Stimulated activated naive CD8-positive, alpha-beta T cell treated with anti-CD3 and anti-CD28 coated beads, Interleukin-15, Interleukin-2, amounts not matched to agents 100 U/mL and 50 U/mL, for 24 hours (primary cell): ENCODE measurements at regions not wholly inside any gene's neighbourhood (a gene's known extent, or its start where the extent isn't known, plus 50 kb on each side); places are given as distances from the start of the nearest gene placed in this dataset.

ENCODE experiments used
- ATAC-seq: fragments of 150-1000 bp; cut with Tn5 transposase; one replicate; pipeline ENCODE4 v1.10.0; 2021
- DNase-seq: peaks from one replicate; pipeline ENCODE4 v3.0.0; 2021

GRCh38 chr20:16946097-16946496, 197.9 kb downstream of the OTOR start:
- ATAC-seq (no peak), DNase-seq (no peak)

DNA sequence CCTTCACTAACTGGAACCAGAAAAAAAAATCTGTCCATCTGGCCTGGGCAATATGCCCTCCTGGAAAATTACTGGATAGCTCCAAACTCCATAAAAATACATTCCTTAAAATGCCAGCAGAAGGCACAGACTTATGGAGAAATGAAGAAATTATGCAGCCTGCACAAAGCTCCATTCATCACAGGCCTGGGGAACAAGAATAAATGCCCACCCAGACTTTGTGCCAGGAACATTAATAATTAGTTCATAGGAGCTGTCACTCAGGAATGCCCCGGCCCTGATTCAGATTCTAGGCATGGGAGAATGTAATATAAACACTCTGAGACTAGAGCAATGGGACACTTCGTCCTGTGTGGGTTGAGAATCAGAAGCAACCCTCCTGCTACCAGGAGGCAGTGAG, 199.3 kb downstream of the OTOR start:
- DNase-seq (no peak), ATAC-seq (no peak)

DNA sequence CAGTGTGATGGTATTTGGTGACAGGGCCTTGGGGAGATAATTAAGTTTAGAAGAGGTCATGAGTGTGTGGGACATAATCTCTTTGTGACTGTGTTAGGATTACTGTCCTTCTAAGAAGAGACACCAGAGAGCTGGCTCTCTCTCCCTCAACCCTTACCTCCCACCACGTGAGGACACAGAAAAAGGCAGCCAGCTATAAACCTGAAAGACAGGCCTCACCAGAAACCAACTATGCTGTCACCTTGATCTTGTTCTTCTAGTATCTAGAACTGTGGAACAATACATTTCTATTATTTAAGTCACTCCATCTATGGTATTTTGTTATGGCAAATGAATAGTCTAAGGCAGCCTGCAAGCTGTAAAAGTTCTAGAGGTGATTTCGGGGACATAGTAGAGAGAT, 203.7 kb downstream of the OTOR start:
- DNase-seq (no peak), ATAC-seq (no peak)

DNA sequence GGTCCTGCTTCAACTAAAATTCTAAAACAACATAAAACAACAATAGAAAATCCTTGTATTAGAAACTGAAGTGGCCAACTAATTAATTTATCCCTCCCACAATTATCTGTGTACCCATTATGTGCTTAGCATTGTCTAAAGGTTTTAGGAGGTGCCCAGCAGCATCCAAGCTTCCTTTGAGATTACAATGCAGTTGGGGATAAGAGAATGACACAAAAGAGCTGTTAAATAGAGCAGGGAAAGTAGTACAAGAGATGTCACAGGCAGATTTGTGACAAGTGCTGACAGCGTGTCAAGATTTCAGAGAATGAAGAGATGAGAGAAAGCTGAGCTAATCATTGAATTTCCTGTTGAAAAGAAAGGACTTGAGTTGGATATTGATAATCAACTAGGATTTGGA, 204.8 kb downstream of the OTOR start:
- no peak for DNase-seq
- no peak for ATAC-seq

GRCh38 chr20:16953858-16954257, 205.7 kb downstream of the OTOR start:
- DNase-seq = no peak
- no peak for ATAC-seq

DNA sequence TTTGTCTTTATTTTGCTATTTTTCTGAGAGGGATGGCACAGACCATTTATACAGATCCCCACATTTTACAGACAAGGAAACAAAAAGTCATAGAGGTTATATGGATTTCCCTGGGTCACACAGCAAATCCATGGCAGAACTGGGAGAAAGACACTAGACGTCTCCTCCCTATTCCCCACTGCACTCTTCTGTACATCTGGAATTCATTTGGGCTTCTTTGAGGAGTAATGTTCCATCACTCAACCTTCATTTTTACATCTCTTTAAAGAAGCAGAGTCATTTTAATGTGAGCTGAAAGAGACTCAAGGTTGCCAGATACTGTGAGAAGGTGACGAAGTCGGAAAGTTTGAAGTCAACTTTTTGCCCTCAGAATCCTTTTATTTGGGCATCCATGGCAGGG, 207.3 kb downstream of the OTOR start:
- ATAC-seq = no peak
- no peak for DNase-seq

GRCh38 chr20:16955971-16956370, 207.8 kb downstream of the OTOR start:
- ATAC-seq = no peak
- DNase-seq = no peak

GRCh38 chr20:16965401-16965800, 217.2 kb downstream of the OTOR start:
- ATAC-seq = no peak
- no peak for DNase-seq

- ATAC-seq (no peak), DNase-seq (no peak)
Observed at GRCh38 chr20:16966276-16966880, 218.2 kb downstream of the OTOR start.

DNA sequence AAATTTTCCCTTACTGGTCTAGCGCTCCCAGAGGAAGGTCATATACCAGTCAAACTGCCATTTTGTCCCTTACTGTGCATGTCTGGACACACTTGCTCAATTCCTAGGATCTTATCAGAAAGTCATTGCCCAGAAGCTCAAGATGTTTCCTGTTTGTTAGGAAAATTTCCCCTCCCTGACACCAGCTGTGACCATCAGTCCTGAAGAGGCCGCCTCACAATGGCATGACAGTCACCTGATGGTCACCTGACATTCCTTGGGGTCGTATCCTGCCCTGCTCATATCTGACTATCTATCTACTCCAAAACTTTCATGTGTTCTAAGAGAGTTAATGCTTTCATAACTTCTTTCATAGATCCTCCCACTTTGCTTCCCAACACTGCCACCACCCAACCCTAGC, 219.9 kb downstream of the OTOR start:
- DNase-seq (no peak), ATAC-seq (no peak)

DNA sequence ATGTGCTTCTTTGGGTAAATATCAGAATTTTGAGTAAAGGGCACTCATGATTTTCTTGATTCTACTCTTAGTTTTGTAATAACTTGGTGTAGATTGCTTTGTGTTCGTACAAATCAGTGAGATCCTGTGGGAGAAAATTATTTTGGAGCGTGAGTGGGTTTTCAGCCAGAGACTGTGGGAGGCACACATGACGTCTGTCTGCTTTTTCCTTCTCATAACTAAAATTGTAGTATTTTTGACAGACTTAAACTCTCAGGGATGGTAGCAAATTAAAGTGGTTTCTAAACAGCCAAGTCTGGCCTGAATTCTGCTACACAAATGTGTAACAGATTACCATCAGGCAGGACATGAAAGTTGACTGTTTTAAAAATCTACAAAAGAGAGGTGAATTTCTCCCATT, 222.6 kb downstream of the OTOR start:
- DNase-seq = no peak
- no peak for ATAC-seq

DNA sequence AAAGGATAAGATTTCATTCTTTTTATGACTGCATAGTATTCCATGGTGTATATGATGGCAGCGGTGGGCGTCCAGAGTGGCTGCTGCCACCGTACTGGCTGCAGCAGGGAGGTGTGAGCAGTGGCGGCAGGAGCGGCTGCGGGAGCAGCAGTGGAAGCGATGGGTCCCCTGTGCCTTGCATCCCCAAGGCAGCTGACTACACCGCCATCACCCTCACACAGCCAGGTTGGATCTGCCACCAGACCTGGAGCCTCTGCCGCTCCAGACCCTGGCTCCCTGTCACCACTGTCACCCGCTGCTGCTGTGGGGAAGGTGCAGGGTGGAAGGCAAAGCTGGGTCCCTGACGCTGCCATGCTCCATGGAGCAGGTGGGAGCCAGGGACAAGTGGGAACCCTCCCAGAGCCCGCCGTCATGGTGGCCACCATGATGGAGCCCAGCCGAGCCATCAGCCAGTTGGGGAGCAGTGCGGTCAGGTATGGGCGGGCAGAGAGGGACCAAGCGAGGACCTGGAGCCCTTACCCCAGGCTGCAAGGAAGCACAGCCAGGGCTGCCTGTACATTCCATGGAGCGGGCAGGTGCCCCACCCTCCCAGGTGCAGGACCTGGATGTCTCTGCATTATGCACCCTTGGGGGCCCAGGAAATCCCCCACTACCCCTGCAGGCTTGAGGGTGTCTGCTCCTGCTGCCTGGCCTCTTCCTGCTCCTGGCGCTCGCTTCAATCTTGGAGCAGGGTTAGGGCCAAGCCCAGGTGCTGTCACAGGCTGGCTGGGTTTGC, 226.1 kb downstream of the OTOR start:
- DNase-seq (no peak), ATAC-seq (no peak)

DNA sequence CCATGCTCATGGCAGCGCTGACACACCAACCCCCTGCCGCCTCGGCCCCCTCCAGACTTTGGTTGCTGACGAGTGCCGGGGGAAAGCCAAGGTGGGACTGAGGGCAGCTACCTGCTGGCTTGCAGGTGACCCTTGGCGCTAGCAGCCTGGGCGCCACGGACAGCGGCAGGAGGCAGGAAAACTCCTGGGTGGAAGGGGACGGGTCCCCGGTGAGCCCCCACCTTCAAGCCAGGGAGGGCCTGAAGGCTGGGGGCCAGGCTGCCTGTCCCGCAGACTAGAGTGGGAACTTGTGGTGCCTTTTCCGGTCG, 226.7 kb downstream of the OTOR start:
- no peak for ATAC-seq

GRCh38 chr20:16975682-16976081, 227.5 kb downstream of the OTOR start:
- ATAC-seq = no peak
- no peak for DNase-seq

More for the DNA sequence above, 226.7 kb downstream of the OTOR start:
- no peak for DNase-seq

DNA sequence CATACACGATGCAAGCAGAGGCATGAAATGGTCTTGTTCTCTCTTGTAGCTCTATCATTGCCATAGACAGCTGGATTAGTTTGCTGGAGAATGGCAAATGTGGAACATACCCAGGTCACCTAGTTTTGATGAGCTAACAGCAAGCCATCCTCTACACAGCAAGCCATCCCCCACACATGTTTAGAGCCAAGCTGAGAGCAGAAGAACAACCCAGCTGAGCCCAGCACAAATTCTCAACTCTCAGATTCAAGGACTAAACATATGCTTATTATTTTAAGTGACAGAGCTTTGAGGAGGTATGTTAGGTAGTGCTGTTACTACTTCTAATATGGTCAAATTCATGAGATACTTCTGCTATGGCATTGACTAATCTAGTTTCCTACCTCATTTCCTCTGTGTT, 230.3 kb downstream of the OTOR start:
- ATAC-seq = no peak
- DNase-seq = no peak

DNA sequence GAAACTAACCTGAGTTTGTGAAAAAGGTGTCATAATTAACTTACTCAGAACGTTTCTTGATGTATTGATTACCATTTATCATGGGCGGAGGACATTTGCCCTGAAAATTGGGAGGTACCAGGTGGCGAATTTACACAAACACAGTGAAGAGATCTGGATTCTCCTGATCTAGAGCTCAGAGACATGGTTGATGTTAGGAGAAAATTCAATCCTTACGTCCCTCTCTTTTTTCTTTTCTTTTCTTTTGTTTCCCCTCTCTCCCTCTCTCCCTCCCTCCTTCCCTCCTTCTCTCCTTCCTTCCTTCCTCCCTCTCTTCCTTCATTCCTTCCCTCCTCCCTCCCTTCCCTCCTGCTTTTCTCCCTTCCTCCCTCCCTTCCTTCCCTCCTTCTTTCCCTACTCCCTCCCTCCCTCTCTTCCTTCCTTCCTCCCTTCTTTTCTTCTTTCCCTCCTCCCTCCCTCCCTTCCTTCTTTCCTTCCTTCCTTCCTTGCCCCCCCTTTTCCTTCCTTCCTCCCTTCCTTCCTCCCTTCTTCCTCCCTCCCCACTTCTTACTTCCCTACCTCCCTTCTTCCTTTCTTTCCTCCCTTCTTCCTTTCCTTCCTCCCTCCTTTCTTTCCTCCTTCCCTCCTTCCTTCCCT, 234.1 kb downstream of the OTOR start:
- DNase-seq (no peak), ATAC-seq (no peak)

- no peak for ATAC-seq
- no peak for DNase-seq
Observed at GRCh38 chr20:16984481-16984880, 236.3 kb downstream of the OTOR start.

GRCh38 chr20:17003170-17003870, 223.5 kb upstream of the PCSK2 start:
- no peak for ATAC-seq
- no peak for DNase-seq

- ATAC-seq = no peak
- DNase-seq = no peak
Observed at GRCh38 chr20:17010181-17010580, 216.7 kb upstream of the PCSK2 start.

- no peak for ATAC-seq
- DNase-seq = no peak
Observed at GRCh38 chr20:17012546-17013226, 214.2 kb upstream of the PCSK2 start.

GRCh38 chr20:17014217-17014616, 212.6 kb upstream of the PCSK2 start:
- DNase-seq = no peak
- no peak for ATAC-seq

GRCh38 chr20:17014756-17015366, 212.0 kb upstream of the PCSK2 start:
- ATAC-seq = no peak
- DNase-seq = no peak
